IMR-90 (cell line): ENCODE measurements at regions not wholly inside any gene's neighbourhood (a gene's known extent, or its start where the extent isn't known, plus 50 kb on each side); places are given as distances from the start of the nearest gene placed in this dataset.

Experiments used
- ATAC-seq: fragments of 200-7000 bp; cut with Tn5 transposase; 2 replicates; pipeline ENCODE4 v1.9.1; 2020; ENCODE audit warnings: low read depth, mild to moderate bottlenecking, moderate library complexity
- BruUV-seq: library from RNA; stranded (reverse); fragments of 400-500 nt; replicated peaks from 2 replicates; lab custom pipeline; 2021; lab: Mats Ljungman, UMichigan
- CTCF ChIA-PET: fragments of 300-600 bp; formaldehyde crosslinking; extraction: SDS; loops from one replicate; lab custom pipeline; 2021; ENCODE audit warnings: antibody characterized with exemption; lab: Yijun Ruan, JAX
- POLR2A ChIA-PET: fragments of 300-600 bp; sonication (Branson Sonifier 250); formaldehyde crosslinking; loops from one replicate; lab custom pipeline; 2022; ENCODE audit warnings: antibody characterized with exemption; ENCODE audit not compliant: unreplicated experiment; lab: Charles Lee
- DNase-seq: peaks from one replicate; pipeline ENCODE4 v3.0.0; 2013
- H2AFZ ChIP-seq: replicated peaks from 2 replicates; pipeline ENCODE3; 2013; ENCODE audit warnings: low read length, mild to moderate bottlenecking; ENCODE audit not compliant: poor library complexity
- H2AK5ac ChIP-seq: 2 replicates; pipeline ENCODE4 v1.6.1; 2013; ENCODE audit warnings: low read depth, low read length, inconsistent platforms
- H2AK9ac ChIP-seq: replicated peaks from 2 replicates; pipeline ENCODE3; 2013; ENCODE audit warnings: mild to moderate bottlenecking, low read depth, low read length, moderate library complexity; ENCODE audit not compliant: poor library complexity
- H2BK120ac ChIP-seq: 2 replicates; pipeline ENCODE4 v1.6.1; 2013; ENCODE audit warnings: low read depth, low read length, inconsistent platforms
- H2BK15ac ChIP-seq: 3 replicates; pipeline ENCODE4 v1.6.1; 2013; ENCODE audit warnings: low read depth, low read length, inconsistent platforms
- H2BK20ac ChIP-seq: 2 replicates; pipeline ENCODE4 v1.6.1; 2013; ENCODE audit warnings: low read depth, mild to moderate bottlenecking, inconsistent platforms, low read length, moderate library complexity
- H2BK5ac ChIP-seq: 2 replicates; pipeline ENCODE4 v1.6.1; 2013; ENCODE audit warnings: mild to moderate bottlenecking, low read depth, low read length, inconsistent platforms; ENCODE audit not compliant: poor library complexity, severe bottlenecking
- H3K14ac ChIP-seq: replicated peaks from 2 replicates; pipeline ENCODE4 v1.6.1; 2013; ENCODE audit warnings: low read depth, low read length, inconsistent platforms
- H3K18ac ChIP-seq: 2 replicates; pipeline ENCODE4 v1.6.1; 2013; ENCODE audit warnings: low read depth, low read length, control low read depth
- H3K23ac ChIP-seq: 2 replicates; pipeline ENCODE4 v1.6.1; 2013; ENCODE audit warnings: low read depth, low read length, inconsistent platforms
- H3K27ac ChIP-seq: 2 replicates; pipeline ENCODE4 v1.5.1; 2013; ENCODE audit warnings: mild to moderate bottlenecking, control low read depth, low read length; ENCODE audit not compliant: insufficient read depth
- H3K27me3 ChIP-seq: 2 replicates; pipeline ENCODE4 v1.6.1; 2013; ENCODE audit warnings: low read length; ENCODE audit not compliant: control insufficient read depth, insufficient read depth
- H3K36me3 ChIP-seq: 2 replicates; pipeline ENCODE4 v1.6.1; 2013; ENCODE audit warnings: low read length, mixed read lengths; ENCODE audit not compliant: control insufficient read depth, insufficient read depth
- H3K4ac ChIP-seq: 2 replicates; pipeline ENCODE4 v1.6.1; 2013; ENCODE audit warnings: low read depth, low read length, inconsistent platforms
- H3K4me1 ChIP-seq: 2 replicates; pipeline ENCODE4 v1.6.1; 2013; ENCODE audit warnings: low read length, mixed read lengths; ENCODE audit not compliant: control insufficient read depth, insufficient read depth
- H3K4me2 ChIP-seq: 2 replicates; pipeline ENCODE4 v1.6.1; 2013; ENCODE audit warnings: low read depth, mild to moderate bottlenecking, control low read depth, low read length, moderate library complexity
- H3K4me3 ChIP-seq: 2 replicates; pipeline ENCODE4 v1.5.1; 2013; ENCODE audit warnings: low read depth, mild to moderate bottlenecking, control low read depth, low read length, moderate library complexity; ENCODE audit not compliant: insufficient read depth
- H3K56ac ChIP-seq: 2 replicates; pipeline ENCODE4 v1.6.1; 2013; ENCODE audit warnings: low read length, inconsistent platforms; ENCODE audit not compliant: insufficient read depth; ENCODE audit errors: extremely low read depth
- H3K79me1 ChIP-seq, 2 experiments: 2 replicates each; pipeline ENCODE4 v1.6.1; 2013; ENCODE audit warnings: low read length in 2 of 2, inconsistent platforms in 1 of 2, low read depth in 1 of 2
- H3K9ac ChIP-seq: 2 replicates; pipeline ENCODE4 v1.6.1; 2013; ENCODE audit warnings: low read depth, low read length, control low read depth
- H3K9me1 ChIP-seq: 2 replicates; pipeline ENCODE4 v1.6.1; 2013; ENCODE audit warnings: low read length, inconsistent platforms; ENCODE audit not compliant: insufficient read depth
- H3K9me3 ChIP-seq: 2 replicates; pipeline ENCODE4 v1.6.1; 2013; ENCODE audit warnings: low read length; ENCODE audit not compliant: control insufficient read depth, insufficient read depth
- H4K20me1 ChIP-seq: 2 replicates; pipeline ENCODE4 v1.6.1; 2013; ENCODE audit warnings: low read length, inconsistent platforms; ENCODE audit not compliant: insufficient read depth
- H4K5ac ChIP-seq: 2 replicates; pipeline ENCODE4 v1.6.1; 2013; ENCODE audit warnings: mild to moderate bottlenecking, low read depth, low read length, control low read depth
- H4K8ac ChIP-seq, 2 experiments: 2 replicates each; pipeline ENCODE4 v1.6.1; 2013; ENCODE audit warnings: low read depth in 2 of 2, low read length in 2 of 2, control low read depth in 1 of 2, inconsistent platforms in 1 of 2
- H4K91ac ChIP-seq: 2 replicates; pipeline ENCODE4 v1.6.1; 2013; ENCODE audit warnings: low read depth, low read length, inconsistent platforms; ENCODE audit not compliant: insufficient read depth
- BHLHE40 ChIP-seq: fragments of 150-350 bp; IDR thresholded peaks from 2 replicates; pipeline ENCODE4 v1.6.1; 2016; ENCODE audit warnings: mild to moderate bottlenecking, low read depth, low read length
- FOS ChIP-seq: fragments of 150-350 bp; IDR thresholded peaks from 2 replicates; pipeline ENCODE4 v1.6.1; 2016; ENCODE audit warnings: low read depth, low read length
- MAFK ChIP-seq: IDR thresholded peaks from 2 replicates; pipeline ENCODE4 v1.6.1; 2012; ENCODE audit warnings: low read depth, low read length, improper control_type of control experiment
- MAZ ChIP-seq: IDR thresholded peaks from 2 replicates; pipeline ENCODE4 v1.6.1; 2012; ENCODE audit warnings: low read depth, mild to moderate bottlenecking, low read length, improper control_type of control experiment, moderate library complexity, borderline replicate concordance
- MXI1 ChIP-seq: IDR thresholded peaks from 2 replicates; pipeline ENCODE4 v1.6.1; 2012; ENCODE audit warnings: low read depth, mild to moderate bottlenecking, low read length, moderate library complexity, borderline replicate concordance
- NFE2L2 ChIP-seq: fragments of 150-350 bp; IDR thresholded peaks from 2 replicates; pipeline ENCODE4 v1.6.1; 2016; ENCODE audit warnings: low read depth, mild to moderate bottlenecking, low read length
- POLR2A ChIP-seq: IDR thresholded peaks from 2 replicates; pipeline ENCODE4 v1.6.1; 2012; ENCODE audit warnings: mild to moderate bottlenecking, low read depth, low read length
- RCOR1 ChIP-seq: IDR thresholded peaks from 2 replicates; pipeline ENCODE4 v1.6.1; 2012; ENCODE audit warnings: mild to moderate bottlenecking, low read length, improper control_type of control experiment; ENCODE audit not compliant: insufficient replicate concordance
- RFX5 ChIP-seq: IDR thresholded peaks from 2 replicates; pipeline ENCODE4 v1.8.0; 2012; ENCODE audit warnings: low read depth, mild to moderate bottlenecking, low read length, moderate library complexity
- SMC3 ChIP-seq: fragments of 150-350 bp; IDR thresholded peaks from 2 replicates; pipeline ENCODE4 v1.6.1; 2016; ENCODE audit warnings: low read depth, mild to moderate bottlenecking, antibody characterized with exemption, low read length, moderate library complexity
- USF2 ChIP-seq: fragments of 150-350 bp; IDR thresholded peaks from 2 replicates; pipeline ENCODE4 v1.6.1; 2017; ENCODE audit warnings: mild to moderate bottlenecking, antibody characterized with exemption, low read length, low read depth
- WGBS, 2 experiments: methylation state at CpG; one replicate each; pipeline versions ENCODE4 v1.1.5 to v1.1.7; 2013; ENCODE audit warnings: missing lambda C conversion rate in 2 of 2; ENCODE audit not compliant: insufficient read length in 1 of 2; ENCODE audit errors: extremely low coverage in 2 of 2; 5-methylcytosine and 5-hydroxymethylcytosine counted together
- dilution Hi-C: fragments of 300-500 bp; cut with HindIII; formaldehyde crosslinking; loops from one replicate; pipeline ENCODE4 v1.14.3; 2018; ENCODE audit warnings: low sequenced_read_pairs; ENCODE audit not compliant: unreplicated experiment
- in situ Hi-C: fragments of 300-500 bp; cut with MboI; formaldehyde crosslinking; loops from 3 replicates; pipeline ENCODE4 v1.14.3; 2019; ENCODE audit warnings: low sequenced_read_pairs, inconsistent platforms, mixed read lengths
- intact Hi-C: fragments of 100-400 bp; cut with micrococcal nuclease; formaldehyde crosslinking; loops from 2 replicates; pipeline ENCODE4 v1.10.0; 2022

DNA sequence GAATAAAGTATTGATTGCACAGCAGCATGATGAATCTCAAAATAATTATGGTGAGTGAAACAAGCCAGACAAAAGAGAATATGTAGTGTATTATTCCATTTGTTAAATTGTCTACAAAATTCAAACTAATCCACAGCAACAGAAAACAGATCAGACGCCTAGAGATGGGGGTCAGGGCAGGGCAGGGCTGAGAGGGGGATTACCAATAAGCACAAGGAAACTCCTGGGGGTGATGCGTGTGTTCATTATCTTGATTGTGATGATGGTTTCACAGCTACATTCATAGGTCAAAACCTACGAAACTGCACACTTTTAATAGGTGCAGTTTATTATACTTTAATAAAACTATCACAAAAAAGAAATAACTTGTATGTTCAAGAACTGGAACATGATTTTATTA, 132.7 kb upstream of the CDK6 start:
- ATAC-seq (no peak), DNase-seq (no peak)
- H3K4ac ChIP-seq = no peak overlapping the region
- H2AK9ac ChIP-seq = no peak overlapping the region
- no peaks in the 10 kb centered on the region; the same call in 1 of the 2 replicates for H3K4me1 ChIP-seq
- TF ChIP-seq FOS (no peak), POLR2A (no peak), MAZ (no peak), SMC3 (no peak), RFX5 (no peak), BHLHE40 (no peak), MAFK (no peak), RCOR1 (no peak), NFE2L2 (no peak), MXI1 (no peak), USF2 (no peak)
- H3K9ac ChIP-seq = no peak overlapping the region
- H3K36me3 ChIP-seq = no peaks in the 10 kb centered on the region
- no peak overlapping the region for H3K4me3 ChIP-seq
- no peak overlapping the region for H3K14ac ChIP-seq
- no peak overlapping the region for H3K27ac ChIP-seq
- H3K4me2 ChIP-seq = no peak overlapping the region
- H3K79me1 ChIP-seq = no peaks in the 10 kb centered on the region
- H2BK5ac ChIP-seq = no peak overlapping the region
- in situ Hi-C loops (no loop called here), intact Hi-C loops (no loop called here), dilution Hi-C loops (no loop called here)
- no peak overlapping the region for H2BK20ac ChIP-seq
- no peak overlapping the region for H2AK5ac ChIP-seq
- WGBS, 2 experiments = no CpG with 5 or more reads among the region's 3 CpGs
- no peak overlapping the region for H3K23ac ChIP-seq
- no peak overlapping the region for H2BK120ac ChIP-seq
- ChIA-PET CTCF (no interaction called here), POLR2A (no interaction called here)
- H4K20me1 ChIP-seq = no peaks in the 10 kb centered on the region
- no TSS peak for BruUV-seq
- no peak overlapping the region for H4K91ac ChIP-seq
- no peak overlapping the region for H4K5ac ChIP-seq
- H4K8ac ChIP-seq = no peak overlapping the region
- H2AFZ ChIP-seq = no peak overlapping the region
- no peaks in the 10 kb centered on the region for H3K9me3 ChIP-seq
- H3K27me3 ChIP-seq = no peaks in the 10 kb centered on the region
- no peaks in the 10 kb centered on the region for H3K9me1 ChIP-seq
- no peak overlapping the region for H3K56ac ChIP-seq
- H3K18ac ChIP-seq = no peak overlapping the region
- H2BK15ac ChIP-seq = no peak overlapping the region
